ENCODE measurements at regions not wholly inside any gene's neighbourhood (a gene's known extent, or its start where the extent isn't known, plus 50 kb on each side); places are given as distances from the start of the nearest gene placed in this dataset.
"Not testable (repeated sequence)": the region's sequence is repeated elsewhere in the genome, so short reads cannot be mapped to it uniquely, and the experiment has no call there.

GRCh38 chr13:47892374-47892773 lies 108.7 kb downstream of the SUCLA2 start:
- DNase-seq (ENCODE audit: low read depth, low spot score), result no peak

GRCh38 chr13:47890146-47890814 lies 110.8 kb downstream of the SUCLA2 start:
- DNase-seq (ENCODE audit: low read depth, low spot score), result no peak

GRCh38 chr13:47886314-47886713 lies 114.8 kb downstream of the SUCLA2 start:
- DNase-seq (ENCODE audit: low read depth, low spot score), result no peak

GRCh38 chr13:47875201-47875600 lies 125.9 kb downstream of the SUCLA2 start:
- no peak for DNase-seq (ENCODE audit: low read depth, low spot score)

GRCh38 chr13:47873987-47874386 lies 127.1 kb downstream of the SUCLA2 start:
- DNase-seq (ENCODE audit: low read depth, low spot score), result not testable (repeated sequence)

- DNase-seq (ENCODE audit: low read depth, low spot score), result not testable (repeated sequence)
These were observed 127.8 kb downstream of the SUCLA2 start for GRCh38 chr13:47873319-47873718.

GRCh38 chr13:47869776-47870175 lies 131.3 kb downstream of the SUCLA2 start:
- DNase-seq (ENCODE audit: low read depth, low spot score), result no peak

- no peak for DNase-seq (ENCODE audit: low read depth, low spot score)
These were observed 135.2 kb downstream of the SUCLA2 start for GRCh38 chr13:47865883-47866282.

GRCh38 chr13:47862841-47863240 lies 138.2 kb downstream of the SUCLA2 start:
- no peak for DNase-seq (ENCODE audit: low read depth, low spot score)

GRCh38 chr13:47859165-47859564 lies 141.9 kb downstream of the SUCLA2 start:
- no peak for DNase-seq (ENCODE audit: low read depth, low spot score)

- DNase-seq (ENCODE audit: low read depth, low spot score), result no peak
These were observed 142.7 kb downstream of the SUCLA2 start for GRCh38 chr13:47858042-47859025.

- DNase-seq (ENCODE audit: low read depth, low spot score), result no peak
These were observed 147.8 kb downstream of the SUCLA2 start for GRCh38 chr13:47853236-47853635.

GRCh38 chr13:47846886-47847285 lies 154.2 kb downstream of the SUCLA2 start:
- no peak for DNase-seq (ENCODE audit: low read depth, low spot score)

- no peak for DNase-seq (ENCODE audit: low read depth, low spot score)
These were observed 155.1 kb downstream of the SUCLA2 start for GRCh38 chr13:47845981-47846380.

- no peak for DNase-seq (ENCODE audit: low read depth, low spot score)
These were observed 158.1 kb downstream of the SUCLA2 start for GRCh38 chr13:47843005-47843404.

- DNase-seq (ENCODE audit: low read depth, low spot score), result no peak
These were observed 159.9 kb downstream of the SUCLA2 start for GRCh38 chr13:47841151-47841550.

GRCh38 chr13:47837906-47838305 lies 163.2 kb downstream of the SUCLA2 start:
- DNase-seq (ENCODE audit: low read depth, low spot score), result no peak

- no peak for DNase-seq (ENCODE audit: low read depth, low spot score)
These were observed 163.8 kb downstream of the SUCLA2 start for GRCh38 chr13:47837104-47837880.

GRCh38 chr13:47835470-47836228 lies 165.4 kb downstream of the SUCLA2 start:
- no peak for DNase-seq (ENCODE audit: low read depth, low spot score)

GRCh38 chr13:47832458-47832972 lies 168.6 kb downstream of the SUCLA2 start:
- DNase-seq (ENCODE audit: low read depth, low spot score), result no peak

GRCh38 chr13:47831265-47831664 lies 169.8 kb downstream of the SUCLA2 start:
- DNase-seq (ENCODE audit: low read depth, low spot score), result no peak

All from brain pericyte (primary cell).